HG02623 (cell line): ENCODE measurements at regions not wholly inside any gene's neighbourhood (a gene's known extent, or its start where the extent isn't known, plus 50 kb on each side); places are given as distances from the start of the nearest gene placed in this dataset.
"Not testable (repeated sequence)": the region's sequence is repeated elsewhere in the genome, so short reads cannot be mapped to it uniquely, and the experiment has no call there.

ENCODE experiments used
- ATAC-seq: cut with Tn5 transposase; IDR thresholded peaks from one replicate; pipeline ENCODE4 v1.9.1; 2021; ENCODE audit warnings: moderate library complexity; ENCODE audit not compliant: unreplicated experiment

DNA sequence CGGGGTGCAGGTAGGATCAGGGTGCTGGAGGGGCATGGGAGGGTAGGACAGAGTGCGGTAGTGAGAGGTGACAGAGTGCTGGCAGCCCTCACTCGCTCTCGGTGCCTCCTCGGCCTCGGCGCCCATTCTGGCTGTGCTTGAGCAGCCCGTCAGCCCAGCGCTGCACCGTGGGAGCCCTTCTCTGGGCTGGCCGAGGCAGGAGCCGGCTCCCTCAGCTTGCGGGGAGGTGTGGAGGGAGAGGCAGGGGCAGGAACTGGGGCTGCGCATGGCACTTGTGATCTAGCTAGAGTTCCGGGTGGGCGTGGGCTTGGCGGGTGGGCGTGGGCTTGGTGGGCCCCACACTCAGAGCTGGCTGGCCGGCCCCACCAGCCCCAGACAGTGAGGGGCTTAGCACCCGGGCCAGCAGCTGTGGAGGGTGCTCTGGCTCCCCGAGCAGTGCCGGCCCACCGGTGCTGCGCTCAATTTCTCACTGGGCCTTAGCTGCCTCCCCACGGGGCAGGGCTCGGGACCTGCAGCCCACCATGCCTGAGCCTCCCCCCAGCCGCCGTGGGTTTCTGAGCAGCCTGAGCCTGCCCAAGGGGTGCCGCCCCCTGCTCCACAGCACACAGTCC lies 112.8 kb upstream of the DUSP22 start:
- no peak for ATAC-seq

DNA sequence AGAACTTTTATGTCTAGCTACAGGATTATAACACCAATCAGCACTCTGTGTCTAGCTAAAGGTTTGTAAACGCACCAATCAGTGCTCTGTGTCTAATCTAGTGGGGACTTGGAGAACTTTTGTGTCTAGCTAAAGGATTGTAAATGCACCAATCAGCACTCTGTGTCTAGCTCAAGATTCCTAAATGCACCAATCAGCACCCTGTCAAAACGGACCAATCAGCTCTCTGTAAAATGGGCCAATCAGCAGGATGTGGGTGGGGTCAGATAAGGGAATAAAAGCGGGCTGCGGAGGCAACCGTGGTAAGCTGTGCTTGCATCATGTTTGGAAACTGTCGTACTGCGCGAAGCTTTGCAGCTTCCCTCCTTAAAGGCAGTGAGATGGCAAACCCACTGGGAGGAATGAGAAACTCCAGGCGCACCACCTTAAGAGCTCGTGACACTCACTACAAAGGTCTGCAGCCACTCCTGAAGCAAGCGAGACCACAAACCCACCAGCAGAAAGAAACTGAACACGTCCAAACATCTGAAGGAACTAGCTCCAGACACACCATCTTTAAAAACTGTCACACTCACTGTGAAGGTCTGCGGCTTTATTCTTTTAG lies 112.1 kb upstream of the DUSP22 start:
- ATAC-seq = not testable (repeated sequence)

DNA sequence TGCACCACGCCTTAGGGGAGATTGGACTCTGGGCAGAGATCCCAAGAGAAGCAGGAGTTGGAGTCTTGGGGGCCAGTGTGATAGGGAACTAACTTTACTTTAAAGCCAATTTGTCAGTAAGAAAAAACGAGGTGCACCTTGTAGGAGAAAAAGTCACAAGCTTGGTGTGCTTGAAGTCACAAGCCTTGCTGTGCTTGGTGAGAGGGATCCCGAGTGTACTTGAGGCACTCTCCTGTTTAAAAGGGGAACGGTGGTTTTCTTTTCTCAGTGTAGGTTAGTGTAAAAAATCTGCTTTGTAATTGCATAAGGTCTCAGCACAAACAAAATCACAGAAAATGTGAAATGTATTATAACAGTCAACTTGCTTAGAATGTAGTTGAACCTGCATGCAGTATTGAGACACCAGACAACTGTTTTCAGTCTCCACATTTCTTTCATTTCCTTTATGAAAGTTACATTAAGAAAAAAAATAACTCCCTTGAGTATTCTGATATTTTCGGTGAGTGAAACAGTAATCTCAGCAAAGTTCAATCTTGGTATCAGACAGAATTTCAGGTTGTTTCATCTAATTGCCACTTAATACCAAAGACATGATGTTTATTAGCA lies 111.1 kb upstream of the DUSP22 start:
- no peak for ATAC-seq

DNA sequence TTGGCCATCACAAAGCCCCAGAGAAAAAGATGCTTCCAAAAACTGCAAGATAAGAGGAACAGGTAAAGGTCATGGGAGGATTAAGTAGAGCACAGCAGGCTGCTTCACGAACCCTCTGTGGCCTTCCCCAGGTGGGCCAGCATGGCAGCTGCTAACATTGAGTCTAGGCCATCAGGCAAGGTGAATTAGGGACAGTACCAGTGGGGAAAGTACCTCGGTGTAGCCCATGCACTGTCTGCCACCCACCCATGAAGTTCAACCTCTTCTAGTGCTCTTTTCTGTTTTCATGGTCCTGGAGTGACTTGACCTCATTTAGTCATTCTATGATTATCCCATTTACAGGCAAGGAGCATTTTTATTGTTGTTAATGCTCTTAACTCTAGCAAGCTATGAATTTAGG lies 108.6 kb upstream of the DUSP22 start:
- no peak for ATAC-seq

DNA sequence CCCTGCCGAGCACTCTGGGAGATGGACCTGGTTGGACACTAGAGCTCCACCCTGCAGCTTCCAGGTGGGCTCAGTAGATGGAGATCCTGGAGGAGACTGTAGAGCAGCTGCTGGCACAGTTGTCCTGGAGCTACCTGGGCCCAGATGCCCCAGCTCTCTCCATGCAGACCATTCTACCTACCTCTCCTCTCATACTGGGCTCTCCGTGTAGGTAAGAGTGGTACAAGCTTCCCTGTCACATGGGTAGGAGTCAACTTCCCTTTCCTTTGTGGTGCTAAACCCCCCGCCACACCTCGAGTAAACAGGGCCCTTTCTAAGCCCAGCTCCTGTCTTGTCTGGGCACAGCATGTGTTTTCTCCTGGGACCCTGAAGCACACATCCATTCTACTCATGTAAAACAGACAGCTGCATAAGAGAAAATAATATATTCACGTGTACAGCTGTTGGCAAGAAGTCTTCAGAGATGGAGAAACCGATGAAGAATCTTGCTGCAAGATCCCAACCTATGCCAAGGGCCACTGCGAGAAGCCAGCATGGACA lies 108.1 kb upstream of the DUSP22 start:
- ATAC-seq = no peak

DNA sequence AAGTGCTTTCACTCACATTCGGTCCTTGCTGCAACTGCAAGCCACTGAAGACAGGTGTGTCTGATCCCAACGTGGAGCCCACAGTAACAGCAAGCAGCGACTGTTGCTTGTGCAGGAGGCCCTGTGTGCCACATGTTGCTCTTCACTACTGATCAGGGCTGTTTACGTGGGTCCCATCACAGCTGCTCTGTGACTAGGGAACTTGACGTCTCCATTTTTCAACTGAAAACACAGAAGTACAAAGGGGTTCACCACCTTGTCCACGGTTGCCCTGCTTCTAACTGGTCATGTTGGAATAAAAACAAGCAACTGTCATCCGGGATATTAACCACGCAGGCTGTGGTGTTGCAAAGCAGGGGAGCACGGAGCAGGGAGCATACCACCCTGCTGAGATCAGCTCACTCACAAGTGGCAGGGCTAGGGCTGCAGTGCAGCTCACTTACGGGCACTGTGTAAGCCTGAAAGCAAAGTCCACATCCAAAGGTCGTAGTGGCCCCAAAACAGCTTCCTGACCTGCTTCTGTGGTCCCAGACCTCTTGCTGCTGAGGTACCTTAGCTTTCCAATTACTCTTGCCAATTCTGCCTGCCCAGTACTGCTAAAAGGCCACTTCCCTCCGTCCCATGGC lies 105.8 kb upstream of the DUSP22 start:
- ATAC-seq = no peak

DNA sequence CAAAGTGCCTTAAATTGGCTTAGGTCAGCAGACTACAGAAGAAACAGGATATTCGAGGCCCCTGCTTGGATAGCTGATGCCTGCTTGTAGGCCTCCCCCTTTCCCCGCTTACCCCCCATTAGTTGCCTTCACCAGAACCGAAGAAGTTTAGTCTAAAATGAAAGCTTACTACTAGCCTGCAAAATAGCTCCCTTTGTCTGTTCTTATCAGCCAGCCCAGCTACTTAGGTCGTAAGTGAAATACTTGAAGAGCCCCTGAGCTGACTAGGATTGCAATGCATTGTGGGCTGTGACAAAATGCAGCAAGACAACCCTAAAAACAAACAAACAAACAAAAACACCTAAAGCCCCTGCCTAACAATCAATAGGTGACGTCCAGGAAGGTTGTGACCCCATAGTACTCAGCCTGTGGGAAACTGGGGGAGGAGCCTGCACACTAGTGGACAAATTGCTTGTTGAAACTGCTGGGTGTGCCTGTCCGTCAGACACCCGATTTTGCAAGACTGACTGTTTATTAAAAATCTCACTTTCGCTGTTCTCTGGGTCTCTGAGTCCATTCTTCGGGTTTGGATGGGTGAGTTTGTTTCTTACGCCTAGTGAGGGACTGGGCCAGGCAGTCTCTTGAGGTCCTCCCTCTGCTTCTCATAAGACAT lies 105.0 kb upstream of the DUSP22 start:
- no peak for ATAC-seq

DNA sequence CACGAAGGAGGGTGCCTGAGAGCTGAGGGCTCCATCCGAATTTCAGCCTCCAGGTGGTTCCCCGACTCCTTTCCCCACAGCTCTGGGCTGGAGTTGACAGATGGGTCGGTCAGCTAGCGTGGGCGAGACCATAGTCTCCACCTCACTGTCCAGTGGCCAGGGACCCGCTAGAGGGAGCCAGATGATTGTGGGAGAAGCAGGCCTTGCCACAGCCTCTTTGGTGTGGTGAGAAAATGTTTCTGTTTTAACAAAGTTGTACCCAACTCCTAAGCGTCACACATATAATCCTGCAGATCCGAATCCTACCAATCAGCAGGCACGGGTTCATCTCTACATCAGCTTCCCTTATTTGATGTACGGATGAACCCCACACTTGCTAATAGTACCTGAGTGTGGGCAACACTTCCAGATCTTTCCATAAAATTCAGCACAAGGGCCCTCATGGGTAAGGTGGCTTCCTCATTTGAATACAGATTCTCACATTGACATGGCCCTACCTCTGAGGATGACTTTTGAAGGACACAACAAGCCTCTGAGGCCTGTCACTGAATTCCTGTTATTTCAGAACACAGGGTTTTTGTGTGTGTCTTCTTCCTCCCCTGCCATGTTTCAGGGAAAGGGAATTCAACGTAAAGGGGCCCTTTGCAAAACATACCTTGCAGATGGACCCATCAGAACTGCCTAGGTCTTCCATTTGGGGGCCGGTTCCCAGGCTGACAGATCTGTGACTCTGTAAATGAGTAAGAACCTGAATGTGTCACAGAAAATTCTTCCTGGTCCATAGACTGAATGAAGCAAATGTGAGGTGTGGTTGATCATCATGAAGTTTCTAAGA lies 103.2 kb upstream of the DUSP22 start:
- peak; percentile 72 for ATAC-seq

DNA sequence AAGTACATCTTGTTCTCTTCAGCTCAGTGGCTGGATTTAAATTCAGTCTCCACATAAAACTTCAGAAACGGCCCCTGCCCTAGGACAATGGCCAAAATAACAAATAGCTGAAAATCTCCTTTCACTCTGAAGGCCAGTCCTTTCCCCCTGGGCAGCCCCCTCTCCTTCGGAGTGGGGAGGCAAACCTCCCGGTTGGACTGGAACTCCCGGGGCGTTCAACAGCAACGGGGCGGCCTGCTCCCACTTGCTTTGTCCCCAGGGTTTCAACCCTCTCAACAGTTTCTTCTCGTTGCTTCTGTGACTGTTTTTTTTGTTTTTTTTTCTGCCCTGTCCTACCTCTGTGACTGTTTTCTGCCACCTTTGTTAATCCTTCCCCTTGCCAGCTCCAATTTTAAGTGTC lies 102.6 kb upstream of the DUSP22 start:
- ATAC-seq = no peak

DNA sequence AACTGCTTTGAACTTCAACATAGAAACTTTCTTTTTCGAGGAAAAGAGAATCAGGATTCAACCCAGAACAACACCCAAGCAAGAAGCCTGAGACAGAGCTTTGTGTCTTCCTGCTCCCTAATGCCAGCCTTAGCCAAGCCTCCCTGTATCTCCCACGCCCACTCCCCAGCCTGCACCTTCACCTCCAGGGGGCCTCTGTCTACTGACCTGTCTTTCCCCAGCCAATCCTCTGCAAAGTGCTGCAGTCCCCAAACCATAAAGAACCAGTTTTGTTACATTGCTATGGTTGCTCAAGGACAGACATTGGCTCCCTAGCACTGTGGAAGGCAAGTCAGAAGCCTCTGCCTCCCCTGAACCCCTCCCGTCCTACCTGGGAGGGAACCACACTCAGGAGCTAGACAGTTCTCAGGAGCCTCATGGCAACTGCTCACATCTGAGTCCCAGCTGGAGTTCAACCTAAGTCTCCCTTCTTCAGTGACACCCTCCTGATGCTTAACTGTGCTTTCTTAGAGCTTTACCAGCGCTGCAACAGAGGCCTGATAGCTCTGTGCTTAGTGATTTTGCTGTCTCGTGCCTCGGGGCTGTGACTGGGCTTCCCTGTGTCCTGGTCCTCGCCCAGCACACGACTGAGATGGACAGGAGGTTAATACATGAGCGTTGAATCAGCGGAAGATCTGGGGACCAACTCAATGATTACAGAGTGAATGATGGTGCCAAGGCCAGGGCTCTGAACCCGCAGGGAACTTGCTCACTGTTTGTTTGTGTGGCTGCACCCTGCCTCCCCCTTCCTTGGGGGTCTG lies 101.5 kb upstream of the DUSP22 start:
- ATAC-seq = no peak

DNA sequence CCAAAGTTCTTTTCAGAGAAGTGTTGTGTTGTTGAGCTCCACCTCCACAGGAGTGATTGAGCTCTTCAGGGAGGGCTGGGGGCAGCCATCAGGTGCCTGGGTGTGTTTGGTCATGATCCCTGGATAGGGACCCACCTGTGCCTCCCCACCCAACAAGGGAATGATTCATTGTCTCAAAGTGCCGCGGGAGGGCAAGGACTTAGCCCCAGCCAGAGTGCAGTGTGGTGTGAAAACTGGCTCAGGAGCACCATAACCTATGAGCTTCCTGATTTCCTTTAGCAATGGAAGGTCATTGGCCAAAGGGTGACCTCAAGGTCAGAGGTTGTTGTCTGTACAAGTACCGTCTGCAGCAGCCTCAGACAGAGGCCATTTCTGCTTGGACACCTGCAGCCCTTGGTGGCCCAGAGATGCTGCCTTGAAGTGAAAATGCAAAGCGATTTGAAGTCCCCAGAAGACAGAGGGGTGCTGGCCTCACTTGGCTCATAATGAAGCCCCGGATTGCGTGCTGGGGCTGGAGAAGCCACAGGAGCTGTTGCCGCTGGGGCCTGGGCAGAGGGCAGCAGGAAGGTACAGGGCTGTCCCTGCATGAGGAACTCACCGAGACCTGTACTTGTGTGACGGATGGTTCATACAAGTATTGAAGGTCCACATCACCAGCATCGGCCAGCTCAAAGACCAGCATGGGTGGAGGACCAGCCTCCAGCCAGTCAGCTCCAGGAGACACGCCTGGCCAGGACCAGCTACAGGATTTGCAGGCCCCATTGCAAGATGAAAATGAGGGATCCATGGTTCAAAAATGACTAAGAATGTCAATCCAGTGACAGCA lies 100.6 kb upstream of the DUSP22 start:
- no peak for ATAC-seq

DNA sequence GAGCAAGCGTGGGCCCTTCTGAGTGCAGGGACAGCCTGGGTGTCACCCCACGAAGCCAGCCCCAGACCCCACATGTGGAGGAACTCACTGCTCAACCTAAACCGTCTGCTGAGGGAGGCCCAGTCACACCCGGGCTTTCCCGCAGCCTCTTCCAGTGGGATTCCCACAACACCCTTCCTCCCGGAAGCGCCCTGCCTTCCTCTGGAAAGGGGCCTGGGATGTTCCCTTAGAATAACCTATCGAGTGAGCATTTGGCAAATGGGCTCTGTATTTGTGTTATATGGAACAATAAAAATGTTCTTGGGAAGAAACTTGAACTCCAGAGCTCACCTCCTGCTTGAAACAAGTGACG lies 100.0 kb upstream of the DUSP22 start:
- ATAC-seq = no peak

DNA sequence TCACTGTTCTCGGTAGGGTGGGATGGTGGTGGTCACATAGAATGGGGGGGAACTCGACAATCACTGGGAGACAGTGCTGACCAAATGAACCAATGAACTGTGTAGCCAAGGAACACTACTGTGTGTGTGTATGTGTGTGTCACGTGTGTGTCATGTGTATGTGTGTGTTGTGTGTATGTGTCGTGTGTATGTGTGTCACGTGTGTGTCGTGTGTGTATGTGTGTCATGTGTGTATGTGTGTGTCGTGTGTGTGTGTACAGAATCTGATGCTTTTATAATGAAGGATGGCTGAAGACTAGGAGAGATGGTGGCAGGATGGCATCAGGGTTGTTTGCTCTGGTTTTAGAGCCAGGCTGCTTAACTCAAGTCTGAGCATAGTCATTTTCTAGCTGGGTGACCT lies 99.1 kb upstream of the DUSP22 start:
- no peak for ATAC-seq

DNA sequence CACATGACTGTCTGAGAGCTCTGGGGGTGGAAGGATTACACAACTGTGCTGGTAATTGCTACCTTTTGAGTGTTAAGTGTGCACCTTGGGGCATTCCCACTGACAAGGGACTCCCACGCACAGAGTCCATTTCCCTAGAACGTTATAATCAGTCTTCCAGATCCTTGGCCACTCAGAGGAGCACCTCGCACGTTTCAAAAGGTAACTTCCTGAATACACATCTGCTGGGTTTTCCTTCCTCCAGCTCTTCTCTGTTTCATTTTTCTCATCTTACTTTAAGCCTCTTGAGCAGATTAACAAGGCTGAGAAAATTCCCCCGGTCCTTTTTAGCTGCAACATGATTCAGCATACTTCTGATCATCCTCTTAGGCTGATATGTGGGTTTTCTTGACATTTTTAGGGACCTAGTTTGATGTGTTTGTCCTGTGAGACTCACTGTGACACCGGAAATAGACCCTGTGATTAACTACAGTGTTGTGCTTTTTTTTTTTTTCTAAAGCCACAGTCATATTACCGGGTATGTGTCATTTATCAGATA lies 98.4 kb upstream of the DUSP22 start:
- ATAC-seq = no peak

DNA sequence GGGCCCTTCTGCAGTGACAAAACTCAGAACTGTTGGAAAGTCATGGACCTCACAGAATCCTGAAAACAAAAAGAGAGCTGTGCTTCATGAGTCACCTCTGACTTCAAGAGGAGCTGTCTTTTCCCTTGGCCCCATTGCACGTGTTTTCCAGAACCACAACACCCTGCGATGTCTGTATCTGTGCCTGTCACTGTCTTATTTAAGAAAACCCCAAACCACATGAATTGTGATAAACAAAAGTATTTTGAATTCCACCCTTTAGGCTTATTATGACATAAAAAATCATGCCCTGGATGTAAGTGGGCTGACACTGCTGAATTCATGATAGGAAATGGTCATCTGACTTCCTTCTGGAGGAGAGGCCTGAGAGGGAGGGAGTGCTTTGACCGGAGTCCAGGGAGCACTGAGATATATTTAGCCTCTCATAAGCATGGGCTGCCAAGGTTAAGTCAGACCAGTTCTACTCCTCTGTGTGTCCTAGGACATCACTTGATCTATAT lies 96.4 kb upstream of the DUSP22 start:
- ATAC-seq = no peak

DNA sequence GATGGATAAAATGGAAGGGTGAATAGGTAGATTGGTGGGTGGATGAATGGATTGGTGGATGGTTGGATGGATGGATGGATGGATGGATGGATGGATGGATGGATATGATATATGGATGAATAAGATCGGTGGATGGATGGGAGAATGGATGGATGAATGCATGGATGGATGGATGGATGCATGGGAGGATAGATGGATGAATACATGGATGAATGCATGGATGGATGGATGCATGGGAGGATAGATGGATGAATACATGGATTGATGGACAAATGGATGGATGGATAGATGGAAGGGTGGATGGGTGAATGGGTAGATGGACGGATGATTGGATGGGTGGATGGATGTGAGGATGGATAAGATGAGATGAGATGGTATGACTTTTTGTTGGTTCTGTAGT lies 95.7 kb upstream of the DUSP22 start:
- ATAC-seq = no peak

DNA sequence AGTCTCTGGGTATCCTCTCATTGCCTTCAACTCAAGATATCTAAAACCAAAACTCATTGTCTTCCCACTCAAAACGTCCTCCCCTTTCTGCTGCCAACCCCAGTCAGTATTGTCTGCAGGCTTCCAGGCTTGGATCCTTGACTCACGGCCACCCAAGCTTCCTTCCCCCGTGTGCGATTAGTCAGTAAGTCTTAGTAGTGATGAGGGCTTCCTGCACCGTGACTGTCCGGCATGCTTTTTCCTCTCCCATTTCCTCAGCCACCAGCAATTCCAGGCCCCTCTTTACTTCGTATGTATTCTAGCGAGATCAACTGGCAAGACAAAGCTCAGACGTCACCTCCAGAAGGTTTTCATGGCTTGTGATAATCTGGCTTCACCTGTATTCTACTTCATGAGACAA lies 88.6 kb upstream of the DUSP22 start:
- no peak for ATAC-seq

DNA sequence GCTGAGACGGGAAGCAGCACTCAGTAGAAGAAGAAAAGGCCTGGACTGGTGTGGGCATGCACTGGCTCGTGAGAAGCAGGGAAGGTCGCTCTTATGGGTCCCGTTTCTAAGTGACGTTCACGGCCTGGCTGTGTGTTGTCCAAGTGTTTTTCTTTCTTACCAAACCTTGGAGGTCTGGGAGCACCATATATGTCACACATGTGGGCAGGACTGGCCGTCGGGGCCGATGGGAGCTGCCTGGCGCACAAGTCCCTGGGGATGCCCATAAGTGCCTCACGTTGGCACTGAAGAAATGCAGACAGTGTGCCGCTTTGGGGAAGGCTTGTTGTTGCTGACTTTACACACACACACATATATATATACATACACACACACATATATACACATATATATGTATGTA lies 86.0 kb upstream of the DUSP22 start:
- no peak for ATAC-seq

DNA sequence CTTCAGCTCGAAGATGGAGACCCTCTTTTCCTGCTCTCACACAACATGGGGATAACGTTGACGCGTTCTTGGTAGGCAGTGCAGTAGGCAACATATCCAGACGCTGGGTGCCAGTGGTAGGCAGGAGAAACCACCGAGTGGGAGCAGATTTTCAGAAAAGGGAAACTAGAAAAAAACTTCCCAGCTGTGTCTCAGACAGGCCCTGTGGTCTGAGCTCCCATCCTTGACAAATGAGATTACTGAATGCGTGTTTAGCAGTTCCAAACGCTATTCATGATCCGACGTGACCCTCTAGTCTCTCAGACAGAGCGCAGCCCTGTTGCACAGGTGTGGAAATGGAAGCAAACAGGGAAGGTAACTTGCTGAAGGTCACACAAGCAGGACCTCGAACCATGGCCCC lies 83.9 kb upstream of the DUSP22 start:
- no peak for ATAC-seq
